Mesenchymal stem cell (in vitro differentiated cells and primary cell): ENCODE measurements at regions not wholly inside any gene's neighbourhood (a gene's known extent, or its start where the extent isn't known, plus 50 kb on each side); places are given as distances from the start of the nearest gene placed in this dataset.

Experiments used
- DNase-seq: peaks from one replicate; pipeline ENCODE4 v3.0.0-alpha.2; 2013
- H2AFZ ChIP-seq: one replicate; pipeline ENCODE4 v1.6.1; 2013; ENCODE audit warnings: low read depth, mild to moderate bottlenecking, control low read depth, inconsistent platforms, low read length, moderate library complexity
- H2AK5ac ChIP-seq: 2 replicates; pipeline ENCODE4 v1.6.1; 2013; ENCODE audit warnings: low read length, moderate library complexity, mild to moderate bottlenecking, inconsistent platforms; ENCODE audit not compliant: severe bottlenecking
- H2BK120ac ChIP-seq: one replicate; pipeline ENCODE4 v1.6.1; 2013; ENCODE audit warnings: low read depth, mild to moderate bottlenecking, inconsistent platforms, low read length, moderate library complexity
- H2BK12ac ChIP-seq, 2 experiments: one replicate each; pipeline ENCODE4 v1.6.1; 2013; ENCODE audit warnings: inconsistent platforms in 2 of 2, low read length in 2 of 2, mild to moderate bottlenecking in 2 of 2, moderate library complexity in 2 of 2, control low read depth in 1 of 2
- H2BK15ac ChIP-seq: one replicate; pipeline ENCODE4 v1.6.1; 2013; ENCODE audit warnings: mild to moderate bottlenecking, low read depth, inconsistent platforms; ENCODE audit not compliant: poor library complexity, severe bottlenecking
- H2BK5ac ChIP-seq: 2 replicates; pipeline ENCODE4 v1.6.1; 2013; ENCODE audit warnings: low read depth, mild to moderate bottlenecking, low read length, control low read depth, inconsistent platforms; ENCODE audit not compliant: poor library complexity, severe bottlenecking
- H3K14ac ChIP-seq, 2 experiments: one replicate each; pipeline ENCODE4 v1.6.1; 2013; ENCODE audit warnings: inconsistent platforms in 2 of 2, low read length in 2 of 2, control low read depth in 1 of 2, mild to moderate bottlenecking in 1 of 2, moderate library complexity in 1 of 2
- H3K18ac ChIP-seq, 2 experiments: one replicate each; pipeline ENCODE4 v1.6.1; 2013; ENCODE audit warnings: inconsistent platforms in 2 of 2, low read length in 2 of 2, control low read depth in 1 of 2, low read depth in 1 of 2, mild to moderate bottlenecking in 1 of 2
- H3K23ac ChIP-seq, 2 experiments: one replicate each; pipeline ENCODE4 v1.6.1; 2013; ENCODE audit warnings: inconsistent platforms in 2 of 2, low read length in 2 of 2, mild to moderate bottlenecking in 2 of 2, moderate library complexity in 2 of 2, control low read depth in 1 of 2
- H3K27ac ChIP-seq: 2 replicates; pipeline ENCODE4 v1.5.1; 2013; ENCODE audit warnings: mild to moderate bottlenecking, moderate library complexity, low read length, control low read depth, inconsistent platforms; ENCODE audit not compliant: poor library complexity, severe bottlenecking
- H3K27me3 ChIP-seq, 2 experiments: 2 replicates each; pipeline versions ENCODE4 v1.6.1 to v1.7.0; 2013; ENCODE audit warnings: low read length in 2 of 2, mild to moderate bottlenecking in 2 of 2, moderate library complexity in 2 of 2, control low read depth in 1 of 2, inconsistent platforms in 1 of 2; ENCODE audit not compliant: control insufficient read depth in 1 of 2, insufficient read depth in 1 of 2
- H3K36me3 ChIP-seq, 2 experiments: 2 replicates each; pipeline versions ENCODE4 v1.6.1 to v1.7.0; 2013; ENCODE audit warnings: low read length in 2 of 2, control low read depth in 1 of 2, inconsistent platforms in 1 of 2, low read depth in 1 of 2, mild to moderate bottlenecking in 1 of 2; ENCODE audit not compliant: insufficient read depth in 2 of 2, control insufficient read depth in 1 of 2
- H3K4ac ChIP-seq, 2 experiments: one replicate each; pipeline ENCODE4 v1.6.1; 2013; ENCODE audit warnings: inconsistent platforms in 2 of 2, low read length in 2 of 2, mild to moderate bottlenecking in 2 of 2, moderate library complexity in 2 of 2, control low read depth in 1 of 2, low read depth in 1 of 2
- H3K4me1 ChIP-seq: 2 replicates; pipeline ENCODE4 v1.6.1; 2013; ENCODE audit warnings: low read depth, low read length, control low read depth; ENCODE audit not compliant: control insufficient read depth, insufficient read depth
- H3K4me2 ChIP-seq: 2 replicates; pipeline ENCODE4 v1.6.1; 2013; ENCODE audit warnings: low read length, mild to moderate bottlenecking, inconsistent platforms; ENCODE audit not compliant: poor library complexity, severe bottlenecking
- H3K4me3 ChIP-seq, 2 experiments: 2 replicates each; pipeline versions ENCODE4 v1.5.1 to v1.7.0; 2013; ENCODE audit warnings: low read length in 2 of 2, mild to moderate bottlenecking in 2 of 2, control low read depth in 1 of 2, low read depth in 1 of 2; ENCODE audit not compliant: insufficient read depth in 1 of 2
- H3K79me1 ChIP-seq: replicated peaks from 2 replicates; pipeline ENCODE4 v1.6.1; 2013; ENCODE audit warnings: mild to moderate bottlenecking, control low read depth, low read length, inconsistent platforms; ENCODE audit not compliant: poor library complexity, severe bottlenecking
- H3K9ac ChIP-seq: 2 replicates; pipeline ENCODE4 v1.7.0; 2013; ENCODE audit warnings: mild to moderate bottlenecking, low read length, moderate library complexity
- H3K9me3 ChIP-seq: 2 replicates; pipeline ENCODE4 v1.7.0; 2013; ENCODE audit warnings: mild to moderate bottlenecking, low read length; ENCODE audit not compliant: control insufficient read depth
- H4K8ac ChIP-seq: one replicate; pipeline ENCODE4 v1.6.1; 2013; ENCODE audit warnings: inconsistent platforms, mild to moderate bottlenecking, low read length, moderate library complexity
- H4K91ac ChIP-seq: one replicate; pipeline ENCODE4 v1.6.1; 2013; ENCODE audit warnings: mild to moderate bottlenecking, low read length, inconsistent platforms
- WGBS: methylation state at CpG from one replicate; pipeline ENCODE4 v1.1.7; 2013; ENCODE audit warnings: mixed read lengths; 5-methylcytosine and 5-hydroxymethylcytosine counted together

- H4K91ac ChIP-seq = no peak overlapping the region
Measured at GRCh38 chr14:97336816-97337215, 539.6 kb downstream of the VRK1 start.

GRCh38 chr14:97337267-97337666 lies 540.1 kb downstream of the VRK1 start:
- Histone ChIP-seq H3K4me2 (no peak overlapping the region), H4K8ac (no peak overlapping the region)
- no peak for DNase-seq

More at GRCh38 chr14:97336816-97337215, 539.6 kb downstream of the VRK1 start:
- H3K79me1 ChIP-seq = no peaks in the 10 kb centered on the region
- no peak overlapping the region for H2AK5ac ChIP-seq
- H3K23ac ChIP-seq = no peak overlapping the region
- H3K14ac ChIP-seq = no peak overlapping the region
- DNase-seq = no peak
- no peak overlapping the region for H2BK15ac ChIP-seq
- H2BK120ac ChIP-seq = no peak overlapping the region
- peaks cover 15% of the 10 kb centered on the region for H3K9me3 ChIP-seq
- no peak overlapping the region for H2AFZ ChIP-seq
- H3K9ac ChIP-seq = no peak overlapping the region
- 72% methylated on average over 5 of the region's 5 CpGs for WGBS
- H3K36me3 ChIP-seq = no peaks in the 10 kb centered on the region
- no peaks in the 10 kb centered on the region for H3K4me1 ChIP-seq
- no peak overlapping the region for H2BK5ac ChIP-seq
- H3K4me3 ChIP-seq = no peak overlapping the region
- H3K27ac ChIP-seq = no peak overlapping the region
- no peak overlapping the region for H3K18ac ChIP-seq
- H2BK12ac ChIP-seq = no peak overlapping the region
- H3K27me3 ChIP-seq = no peaks in the 10 kb centered on the region
- no peak overlapping the region for H3K4me2 ChIP-seq
- no peak overlapping the region for H4K8ac ChIP-seq
- H3K4ac ChIP-seq = no peak overlapping the region

GRCh38 chr14:97337670-97338069 lies 540.5 kb downstream of the VRK1 start:
- Histone ChIP-seq H3K9ac (no peak overlapping the region), H4K8ac (no peak overlapping the region), H3K4ac (no peak overlapping the region), H2AFZ (no peak overlapping the region), H3K14ac (no peak overlapping the region), H3K18ac (no peak overlapping the region), H3K4me3 (no peak overlapping the region), H4K91ac (no peak overlapping the region), H3K9me3 (peaks cover 15% of the 10 kb centered on the region), H3K36me3 (no peaks in the 10 kb centered on the region), H3K27me3 (no peaks in the 10 kb centered on the region), H3K27ac (no peak overlapping the region), H3K79me1 (no peaks in the 10 kb centered on the region), H2BK15ac (no peak overlapping the region), H2BK5ac (no peak overlapping the region), H2BK120ac (no peak overlapping the region), H2BK12ac (no peak overlapping the region), H3K23ac (no peak overlapping the region), H3K4me1 (no peaks in the 10 kb centered on the region), H3K4me2 (no peak overlapping the region), H2AK5ac (no peak overlapping the region)
- whole genome bisulfite sequencing = 39% methylated on average over 2 of the region's 2 CpGs
- DNase-seq = no peak

More at GRCh38 chr14:97337267-97337666, 540.1 kb downstream of the VRK1 start:
- Histone ChIP-seq H3K4me3 (no peak overlapping the region), H3K9ac (no peak overlapping the region), H3K36me3 (no peaks in the 10 kb centered on the region), H3K4me1 (no peaks in the 10 kb centered on the region), H3K4ac (no peak overlapping the region), H3K14ac (no peak overlapping the region), H3K27ac (no peak overlapping the region), H3K27me3 (no peaks in the 10 kb centered on the region), H2BK120ac (no peak overlapping the region), H3K18ac (no peak overlapping the region), H2BK12ac (no peak overlapping the region), H2BK5ac (no peak overlapping the region), H4K91ac (no peak overlapping the region), H2BK15ac (no peak overlapping the region), H2AFZ (no peak overlapping the region), H3K79me1 (no peaks in the 10 kb centered on the region), H2AK5ac (no peak overlapping the region), H3K23ac (no peak overlapping the region), H3K9me3 (peaks cover 15% of the 10 kb centered on the region)
- 66% methylated on average over 3 of the region's 3 CpGs for WGBS

GRCh38 chr14:97344666-97345065 lies 547.5 kb downstream of the VRK1 start:
- H2BK15ac ChIP-seq = no peak overlapping the region
- no peak overlapping the region for H2BK120ac ChIP-seq
- H2BK12ac ChIP-seq = no peak overlapping the region
- no peaks in the 10 kb centered on the region for H3K36me3 ChIP-seq
- no peak overlapping the region for H3K9ac ChIP-seq
- no peak overlapping the region for H3K4me3 ChIP-seq
- H2AFZ ChIP-seq = no peak overlapping the region
- H2AK5ac ChIP-seq = no peak overlapping the region
- no peak overlapping the region for H3K18ac ChIP-seq
- H3K9me3 ChIP-seq = peaks cover 13% of the 10 kb centered on the region
- H3K27me3 ChIP-seq = no peaks in the 10 kb centered on the region
- 94% methylated on average over 2 of the region's 4 CpGs for WGBS
- no peak overlapping the region for H4K8ac ChIP-seq
- no peak overlapping the region for H3K4me2 ChIP-seq
- no peak overlapping the region for H3K23ac ChIP-seq
- no peaks in the 10 kb centered on the region for H3K4me1 ChIP-seq
- no peak overlapping the region for H4K91ac ChIP-seq
- DNase-seq = no peak
- H3K4ac ChIP-seq = no peak overlapping the region
- no peaks in the 10 kb centered on the region for H3K79me1 ChIP-seq
- H3K27ac ChIP-seq = no peak overlapping the region
- no peak overlapping the region for H3K14ac ChIP-seq
- no peak overlapping the region for H2BK5ac ChIP-seq
